ENCODE measurements at regions not wholly inside any gene's neighbourhood (a gene's known extent, or its start where the extent isn't known, plus 50 kb on each side); places are given as distances from the start of the nearest gene placed in this dataset.

GRCh38 chr6:109315341-109316110 is 66.7 kb downstream of the CD164 start:
- ATAC-seq: no peak
- no peaks in the 10 kb centered on the region for H3K4me1 Mint-ChIP-seq (ENCODE audit: low read depth)
- no peak overlapping the region for H3K4me3 Mint-ChIP-seq
- no peak for DNase-seq
- no peaks in the 10 kb centered on the region for H3K9me3 Mint-ChIP-seq
- no peaks in the 10 kb centered on the region for H3K36me3 Mint-ChIP-seq (ENCODE audit: insufficient read depth)
- no peaks in the 10 kb centered on the region for H3K27me3 Mint-ChIP-seq (ENCODE audit: low read depth)

DNA sequence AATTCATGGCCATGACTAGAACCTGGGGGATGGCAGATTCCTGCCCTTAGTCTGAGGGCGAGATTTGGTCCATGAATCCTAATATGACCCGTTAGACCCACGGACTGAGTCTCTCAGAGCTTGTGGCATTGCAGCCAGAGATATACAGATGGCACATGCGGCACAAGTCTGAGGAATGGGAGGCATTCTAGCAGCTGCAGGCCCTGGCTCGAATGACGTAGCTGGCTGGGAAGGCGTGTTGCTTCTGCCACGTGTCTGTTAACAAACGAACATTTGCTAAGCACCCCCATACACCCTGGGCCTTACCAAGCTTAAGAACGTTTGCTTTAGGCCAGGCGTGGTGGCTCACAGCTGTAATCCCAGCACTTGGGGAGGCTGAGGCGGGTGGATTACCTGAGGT is 68.0 kb downstream of the CD164 start:
- Mint-ChIP-seq H3K4me1 (ENCODE audit: low read depth) (no peaks in the 10 kb centered on the region), H3K4me3 (no peak overlapping the region), H3K27me3 (ENCODE audit: low read depth) (no peaks in the 10 kb centered on the region), H3K9me3 (no peaks in the 10 kb centered on the region), H3K36me3 (ENCODE audit: insufficient read depth) (no peaks in the 10 kb centered on the region)
- no peak for ATAC-seq
- no peak for DNase-seq

- ATAC-seq (no peak), DNase-seq (no peak)
- H3K4me1 Mint-ChIP-seq (ENCODE audit: low read depth): peaks cover 1% of the 10 kb centered on the region
Measured at GRCh38 chr6:109313139-109313538, 69.1 kb downstream of the CD164 start.

GRCh38 chr6:109311471-109311870 is 70.8 kb downstream of the CD164 start:
- Mint-ChIP-seq H3K9me3 (no peaks in the 10 kb centered on the region), H3K36me3 (ENCODE audit: insufficient read depth) (no peaks in the 10 kb centered on the region), H3K4me1 (ENCODE audit: low read depth) (peaks cover 2% of the 10 kb centered on the region), H3K4me3 (no peak overlapping the region), H3K27me3 (ENCODE audit: low read depth) (no peaks in the 10 kb centered on the region)
- no peak for ATAC-seq
- DNase-seq: no peak

More at GRCh38 chr6:109313139-109313538, 69.1 kb downstream of the CD164 start:
- H3K4me3 Mint-ChIP-seq: no peak overlapping the region
- H3K27me3 Mint-ChIP-seq (ENCODE audit: low read depth): no peaks in the 10 kb centered on the region
- H3K36me3 Mint-ChIP-seq (ENCODE audit: insufficient read depth): no peaks in the 10 kb centered on the region
- H3K9me3 Mint-ChIP-seq: no peaks in the 10 kb centered on the region

- DNase-seq (no peak), ATAC-seq (no peak)
- H3K4me3 Mint-ChIP-seq: no peak overlapping the region
- no peaks in the 10 kb centered on the region for H3K9me3 Mint-ChIP-seq
- no peaks in the 10 kb centered on the region for H3K27me3 Mint-ChIP-seq (ENCODE audit: low read depth)
- no peaks in the 10 kb centered on the region for H3K36me3 Mint-ChIP-seq (ENCODE audit: insufficient read depth)
- H3K4me1 Mint-ChIP-seq (ENCODE audit: low read depth): peaks cover 2% of the 10 kb centered on the region
Measured at GRCh38 chr6:109309917-109310316, 72.3 kb downstream of the CD164 start.

DNA sequence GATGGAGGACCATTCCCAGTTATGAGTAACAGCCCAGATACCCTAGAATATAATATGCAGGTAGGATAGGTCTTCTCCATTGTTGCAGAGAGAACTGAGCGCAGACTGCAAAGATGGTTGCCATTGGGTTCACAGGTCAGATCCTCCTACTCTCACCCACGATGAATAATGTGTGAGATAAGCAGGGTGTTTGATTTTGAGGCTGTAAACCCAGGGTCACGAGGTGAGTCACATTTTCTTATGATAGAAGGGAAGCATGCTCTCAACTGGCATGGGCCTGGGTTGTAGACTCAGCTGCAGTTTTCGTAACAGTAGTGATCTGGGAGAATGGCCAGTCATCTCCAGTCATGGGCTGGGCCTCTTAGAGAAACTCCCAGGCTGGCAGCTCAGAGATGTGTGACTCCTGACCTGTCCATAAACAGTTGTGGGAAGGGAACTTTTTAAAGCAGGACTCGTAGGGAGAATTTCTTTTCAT is 74.2 kb downstream of the CD164 start:
- Mint-ChIP-seq H3K27me3 (ENCODE audit: low read depth) (no peaks in the 10 kb centered on the region), H3K9me3 (no peaks in the 10 kb centered on the region), H3K4me3 (no peak overlapping the region), H3K36me3 (ENCODE audit: insufficient read depth) (no peaks in the 10 kb centered on the region), H3K4me1 (ENCODE audit: low read depth) (peaks cover 11% of the 10 kb centered on the region)
- no peak for DNase-seq
- peak; percentile 82 to 84 for ATAC-seq

GRCh38 chr6:109306733-109307132 is 75.5 kb downstream of the CD164 start:
- DNase-seq: no peak
- peak; percentile 51 to 63 for ATAC-seq
- peaks cover 11% of the 10 kb centered on the region for H3K4me1 Mint-ChIP-seq (ENCODE audit: low read depth)
- H3K4me3 Mint-ChIP-seq: no peak overlapping the region
- no peaks in the 10 kb centered on the region for H3K9me3 Mint-ChIP-seq
- H3K27me3 Mint-ChIP-seq (ENCODE audit: low read depth): no peaks in the 10 kb centered on the region
- H3K36me3 Mint-ChIP-seq (ENCODE audit: insufficient read depth): no peaks in the 10 kb centered on the region

DNA sequence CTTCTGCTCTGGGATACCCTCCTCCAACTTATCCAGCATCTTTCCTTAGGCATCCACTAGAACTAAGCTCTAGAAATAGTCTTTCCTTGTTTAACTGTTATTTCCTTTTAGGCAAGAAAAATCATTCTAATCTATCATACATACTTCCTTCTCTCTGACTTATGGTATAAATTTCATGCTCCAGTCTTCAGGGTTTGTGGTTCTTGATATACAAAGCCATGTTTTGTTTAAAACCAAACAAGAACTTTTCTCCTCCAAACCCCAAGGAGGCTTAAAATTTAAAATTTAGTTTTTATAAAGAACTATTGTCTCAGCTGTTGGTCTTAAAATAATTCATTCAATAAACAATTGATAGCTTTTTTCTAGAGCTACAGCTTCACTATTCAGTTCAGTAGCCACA is 77.2 kb downstream of the CD164 start:
- no peaks in the 10 kb centered on the region for H3K27me3 Mint-ChIP-seq (ENCODE audit: low read depth)
- ATAC-seq: no peak
- no peak for DNase-seq
- no peaks in the 10 kb centered on the region for H3K9me3 Mint-ChIP-seq
- H3K4me3 Mint-ChIP-seq: no peak overlapping the region
- no peaks in the 10 kb centered on the region for H3K36me3 Mint-ChIP-seq (ENCODE audit: insufficient read depth)
- peaks cover 11% of the 10 kb centered on the region for H3K4me1 Mint-ChIP-seq (ENCODE audit: low read depth)

DNA sequence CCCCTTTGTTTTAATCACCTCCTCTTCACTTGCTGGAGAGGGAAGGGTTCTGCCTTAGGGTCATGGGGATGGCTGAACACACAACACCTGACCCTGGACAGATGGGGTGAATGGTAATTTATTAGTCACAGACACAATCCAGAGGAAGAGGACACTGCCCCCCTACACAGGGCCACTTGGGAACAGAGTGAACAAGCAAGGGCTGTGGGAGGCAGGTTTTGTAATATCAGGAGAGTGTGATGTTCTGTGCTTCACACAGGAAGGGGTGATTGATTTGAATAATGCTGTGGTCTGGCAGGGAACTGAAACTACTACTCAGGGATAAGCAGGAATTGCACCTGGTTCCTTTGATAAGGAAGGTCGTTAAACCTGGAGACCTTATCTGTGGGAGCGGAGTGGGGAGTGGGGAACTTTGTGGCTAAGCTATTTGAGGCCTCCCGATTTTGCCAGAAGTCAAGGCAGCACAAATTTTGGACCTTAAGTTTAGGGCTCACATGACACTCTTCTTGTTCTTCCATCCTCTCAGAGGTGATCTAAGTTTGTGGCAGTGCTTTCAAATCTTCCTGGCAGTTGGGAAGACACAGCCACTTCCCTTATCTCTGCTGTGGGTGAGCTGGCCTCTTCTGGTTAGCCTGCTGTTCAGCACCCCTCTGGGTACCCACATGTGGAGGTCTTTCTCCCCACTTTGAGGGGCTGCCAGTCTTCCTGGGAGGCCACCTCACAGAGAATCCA is 77.8 kb downstream of the CD164 start:
- H3K9me3 Mint-ChIP-seq: no peaks in the 10 kb centered on the region
- no peak overlapping the region for H3K4me3 Mint-ChIP-seq
- H3K4me1 Mint-ChIP-seq (ENCODE audit: low read depth): peaks cover 11% of the 10 kb centered on the region
- no peaks in the 10 kb centered on the region for H3K27me3 Mint-ChIP-seq (ENCODE audit: low read depth)
- H3K36me3 Mint-ChIP-seq (ENCODE audit: insufficient read depth): no peaks in the 10 kb centered on the region
- ATAC-seq (no peak), DNase-seq (no peak)

DNA sequence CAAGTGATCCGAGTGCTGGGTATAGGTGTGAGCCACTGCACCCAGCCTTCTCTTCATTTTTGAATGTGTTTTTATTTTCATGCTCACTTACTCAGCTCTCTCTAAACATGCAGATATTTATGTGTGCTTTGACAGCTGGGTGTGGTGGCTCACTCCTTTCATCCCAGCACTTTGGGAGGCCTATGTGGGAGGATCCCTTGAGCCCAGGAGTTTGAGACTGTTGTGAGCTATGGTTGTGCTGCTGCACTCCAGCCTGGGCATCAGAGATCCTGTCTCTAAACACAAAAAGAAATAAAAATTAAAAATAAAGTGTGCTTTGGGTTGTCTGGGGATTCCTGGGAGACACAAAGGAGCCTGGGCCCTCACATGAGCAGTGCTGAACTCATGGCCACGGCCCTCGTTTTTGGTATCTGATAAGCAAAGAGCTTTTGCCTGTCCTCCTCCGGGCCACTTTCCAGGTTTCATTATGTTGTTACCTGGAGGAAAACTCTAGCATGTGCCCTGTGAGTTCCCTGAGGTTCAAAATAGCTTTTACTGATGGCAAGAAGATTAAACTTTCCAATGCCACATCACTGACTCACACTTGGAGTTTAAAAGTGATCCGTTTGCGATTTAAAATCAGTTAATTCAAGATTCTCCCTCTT is 78.5 kb downstream of the CD164 start:
- Mint-ChIP-seq H3K4me3 (no peak overlapping the region), H3K9me3 (no peaks in the 10 kb centered on the region), H3K4me1 (ENCODE audit: low read depth) (peaks cover 11% of the 10 kb centered on the region), H3K36me3 (ENCODE audit: insufficient read depth) (no peaks in the 10 kb centered on the region), H3K27me3 (ENCODE audit: low read depth) (no peaks in the 10 kb centered on the region)
- DNase-seq: no peak
- no peak for ATAC-seq

DNA sequence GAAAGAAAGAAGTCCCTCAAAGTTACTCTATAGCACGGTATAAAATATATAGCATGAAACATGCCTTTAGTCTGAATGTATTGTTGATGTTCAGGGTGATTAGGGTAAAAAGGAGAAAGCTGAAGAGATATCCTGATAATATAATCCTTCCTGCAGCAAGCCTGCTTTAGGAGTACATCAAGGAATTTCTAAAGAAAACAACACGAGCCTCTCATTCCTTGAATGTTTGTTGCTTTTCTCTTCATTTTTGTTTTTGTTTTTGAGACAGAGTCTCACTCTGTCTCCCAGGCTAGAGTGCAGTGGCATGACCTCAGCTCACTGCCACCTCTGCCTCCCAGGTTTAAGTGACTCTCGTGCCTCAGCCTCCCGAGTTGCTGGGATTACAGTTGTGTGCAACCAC is 79.1 kb downstream of the CD164 start:
- Mint-ChIP-seq H3K9me3 (no peaks in the 10 kb centered on the region), H3K27me3 (ENCODE audit: low read depth) (no peaks in the 10 kb centered on the region), H3K4me1 (ENCODE audit: low read depth) (peaks cover 10% of the 10 kb centered on the region), H3K36me3 (ENCODE audit: insufficient read depth) (no peaks in the 10 kb centered on the region), H3K4me3 (no peak overlapping the region)
- no peak for DNase-seq
- ATAC-seq: no peak

DNA sequence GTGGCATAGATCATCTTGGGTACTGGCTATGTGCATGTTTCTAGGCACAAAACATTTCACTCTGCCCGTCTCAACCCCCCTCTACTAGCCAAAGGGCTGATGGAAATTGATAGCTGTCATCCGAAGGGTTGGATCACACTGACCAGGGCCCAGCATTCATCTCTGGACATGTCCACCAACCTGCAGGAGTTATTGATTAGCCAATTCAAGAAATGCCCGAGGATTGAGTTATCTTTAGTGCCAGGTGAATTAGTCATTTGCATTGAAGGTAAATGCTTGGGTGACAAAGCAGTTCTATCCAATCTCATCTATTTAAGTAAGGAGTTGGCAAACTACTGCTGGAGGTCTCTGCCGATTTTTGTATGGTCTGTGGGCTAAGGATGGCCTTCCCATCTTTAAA is 80.1 kb downstream of the CD164 start:
- no peaks in the 10 kb centered on the region for H3K36me3 Mint-ChIP-seq (ENCODE audit: insufficient read depth)
- H3K4me3 Mint-ChIP-seq: no peak overlapping the region
- no peak for DNase-seq
- peaks cover 8% of the 10 kb centered on the region for H3K4me1 Mint-ChIP-seq (ENCODE audit: low read depth)
- no peak for ATAC-seq
- H3K27me3 Mint-ChIP-seq (ENCODE audit: low read depth): no peaks in the 10 kb centered on the region
- no peaks in the 10 kb centered on the region for H3K9me3 Mint-ChIP-seq

DNA sequence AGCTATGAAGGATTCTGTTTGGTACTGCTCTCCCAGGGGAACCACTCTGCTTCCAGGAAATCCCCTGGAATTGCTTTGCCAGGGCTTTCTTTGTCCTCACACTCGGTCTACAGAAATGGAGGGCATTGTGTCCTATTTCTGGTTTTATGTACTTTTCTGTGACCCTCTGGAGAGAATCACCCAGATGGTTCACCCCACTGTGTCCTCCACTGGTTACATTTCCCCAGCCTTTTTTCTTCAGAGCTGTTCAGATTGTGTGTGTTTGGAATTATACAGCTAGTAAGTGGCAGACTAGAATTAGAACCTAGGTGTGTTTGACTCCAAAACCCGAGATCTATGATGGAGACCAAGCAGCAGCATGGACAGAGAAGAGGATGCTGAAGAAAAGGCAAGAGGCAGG is 80.8 kb downstream of the CD164 start:
- ATAC-seq (no peak), DNase-seq (no peak)
- H3K27me3 Mint-ChIP-seq (ENCODE audit: low read depth): no peaks in the 10 kb centered on the region
- H3K9me3 Mint-ChIP-seq: no peaks in the 10 kb centered on the region
- no peaks in the 10 kb centered on the region for H3K36me3 Mint-ChIP-seq (ENCODE audit: insufficient read depth)
- H3K4me3 Mint-ChIP-seq: no peak overlapping the region
- H3K4me1 Mint-ChIP-seq (ENCODE audit: low read depth): peaks cover 8% of the 10 kb centered on the region

DNA sequence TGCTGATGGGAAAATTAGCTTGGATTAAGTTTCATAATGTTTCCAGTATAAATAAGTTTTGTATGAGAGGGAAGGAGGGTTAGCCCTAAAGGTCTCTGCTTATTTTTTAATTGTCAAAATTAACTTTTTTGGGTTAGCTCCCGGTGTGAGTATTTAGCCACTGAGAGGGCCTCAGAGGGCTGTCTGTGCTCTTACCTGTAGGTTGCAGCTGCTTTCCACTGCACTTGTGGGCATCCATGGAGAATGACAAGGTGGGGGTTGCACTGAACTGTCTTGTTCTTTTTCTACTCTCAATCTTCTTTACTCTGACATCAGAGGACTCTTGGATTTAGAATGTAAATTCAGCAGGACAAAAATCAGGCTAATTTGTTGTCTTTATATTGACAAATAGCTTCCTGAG is 81.4 kb downstream of the CD164 start:
- ATAC-seq: no peak
- Mint-ChIP-seq H3K9me3 (no peaks in the 10 kb centered on the region), H3K4me1 (ENCODE audit: low read depth) (peaks cover 8% of the 10 kb centered on the region)

More for the DNA sequence above, 81.4 kb downstream of the CD164 start:
- no peak for DNase-seq
- Mint-ChIP-seq H3K4me3 (no peak overlapping the region), H3K27me3 (ENCODE audit: low read depth) (no peaks in the 10 kb centered on the region), H3K36me3 (ENCODE audit: insufficient read depth) (no peaks in the 10 kb centered on the region)
